GM12891 (cell line): ENCODE measurements at regions not wholly inside any gene's neighbourhood (a gene's known extent, or its start where the extent isn't known, plus 50 kb on each side); places are given as distances from the start of the nearest gene placed in this dataset.

Source experiments
- POLR2A ChIP-seq: IDR thresholded peaks from 2 replicates; pipeline ENCODE4 v1.6.1; 2011; ENCODE audit warnings: low read depth, low read length, control low read depth
- POLR2AphosphoS5 ChIP-seq: IDR thresholded peaks from 2 replicates; pipeline ENCODE4 v1.6.1; 2011; ENCODE audit warnings: low read depth, low read length, control low read depth

DNA sequence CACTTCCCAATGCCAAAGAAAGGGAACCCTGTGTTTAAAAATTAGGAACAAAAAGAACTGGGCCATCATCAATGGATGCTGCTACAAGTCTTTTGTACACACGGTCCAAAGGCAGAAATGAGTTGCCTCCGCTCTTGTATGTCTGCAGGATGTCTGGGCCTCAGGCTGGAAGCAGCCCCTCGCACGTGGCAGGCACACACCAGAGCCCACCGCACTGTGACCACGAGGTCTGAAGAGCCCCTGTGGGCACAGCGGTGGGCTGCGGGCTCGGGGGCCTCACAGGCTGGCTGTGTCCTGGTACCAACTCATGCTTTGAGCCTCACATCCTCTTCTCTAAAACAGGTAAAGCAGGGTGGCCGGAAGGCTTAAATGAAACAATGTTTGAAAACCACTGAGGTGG, 309.3 kb downstream of the C16orf95 start:
- TF ChIP-seq POLR2AphosphoS5: no peak
- no peak for TF ChIP-seq POLR2A
